Spleen (tissue), 11 donors: ENCODE measurements at regions not wholly inside any gene's neighbourhood (a gene's known extent, or its start where the extent isn't known, plus 50 kb on each side); places are given as distances from the start of the nearest gene placed in this dataset.
A peak's percentile ranks its signal among the peaks of the same experiment; 100 is the strongest.
"Not testable (repeated sequence)": the region's sequence is repeated elsewhere in the genome, so short reads cannot be mapped to it uniquely, and the experiment has no call there.

Experiments used
- DNase-seq: peaks from one replicate; pipeline ENCODE4 v3.0.0-alpha.2; 2020
- H3K27ac ChIP-seq, 8 donors: fragments of 200-600 bp; sonication (generic) in 7 of 8; 1 replicate in 4 of 8; 2 replicates in 4 of 8; pipeline versions ENCODE4 v1.5.0 to v1.8.0; 2016 to 2021; ENCODE audit warnings: inconsistent platforms in 4 of 8, mild to moderate bottlenecking in 4 of 8, moderate library complexity in 1 of 8
- H3K27me3 ChIP-seq, 7 donors: fragments of 200-600 bp; sonication (generic) in 6 of 7; replicated peaks in 1 of 7; 1 replicate in 4 of 7; 2 replicates in 3 of 7; pipeline versions ENCODE4 v1.5.0 to v1.8.0; 2016 to 2021; ENCODE audit warnings: inconsistent platforms in 3 of 7, mild to moderate bottlenecking in 1 of 7
- H3K36me3 ChIP-seq, 6 donors: fragments of 200-600 bp; sonication (generic) in 5 of 6; 1 replicate in 4 of 6; 2 replicates in 2 of 6; pipeline versions ENCODE4 v1.5.0 to v1.8.0; 2016 to 2021; ENCODE audit warnings: inconsistent platforms in 2 of 6
- H3K4me1 ChIP-seq, 6 donors: fragments of 200-600 bp; sonication (generic) in 5 of 6; 1 replicate in 3 of 6; 2 replicates in 3 of 6; pipeline versions ENCODE4 v1.5.0 to v1.8.0; 2016 to 2021; ENCODE audit warnings: inconsistent platforms in 3 of 6
- H3K4me3 ChIP-seq, 8 donors: fragments of 200-600 bp; sonication (generic) in 7 of 8; 1 replicate in 4 of 8; 2 replicates in 4 of 8; pipeline versions ENCODE4 v1.5.0 to v1.8.0; 2016 to 2021; ENCODE audit warnings: inconsistent platforms in 4 of 8, mild to moderate bottlenecking in 4 of 8, moderate library complexity in 2 of 8
- H3K9me3 ChIP-seq, 8 donors: fragments of 200-600 bp; sonication (generic) in 7 of 8; 1 replicate in 4 of 8; 2 replicates in 4 of 8; pipeline versions ENCODE4 v1.5.0 to v1.8.0; 2016 to 2021; ENCODE audit warnings: inconsistent platforms in 4 of 8
- POLR2A ChIP-seq, 3 donors: fragments of 450-650 bp; IDR thresholded peaks; one replicate each; pipeline ENCODE4 v1.5.1; 2017; ENCODE audit warnings: antibody characterized with exemption in 3 of 3, mild to moderate bottlenecking in 1 of 3
- POLR2AphosphoS5 ChIP-seq, 3 donors: sonication (generic); formaldehyde crosslinking; IDR thresholded peaks; one replicate each; pipeline ENCODE4 v1.5.1; 2017; ENCODE audit warnings: antibody characterized with exemption in 3 of 3
- WGBS, 5 donors: extraction: QIAGEN DNeasy Blood & Tissue Kit in 3 of 5; methylation state at CpG; one replicate each; pipeline versions ENCODE4 v1.1.5 to v1.1.7; 2013 to 2018; 5-methylcytosine and 5-hydroxymethylcytosine counted together
- intact Hi-C: fragments of 100-400 bp; cut with DNase I; formaldehyde crosslinking; loops from one replicate; pipeline ENCODE4 v1.15.0; 2023; ENCODE audit warnings: low total_unique reads
- TF ChIP-seq, protein P1 (sequence below), 11 experiments: fragments of 200-600 bp in 7 of 11; fragments of 450-650 bp in 4 of 11; sonication (generic) in 4 of 11; IDR thresholded peaks in 8 of 11; conservative IDR thresholded peaks in 3 of 11; 1 replicate in 7 of 11; 2 replicates in 4 of 11; pipeline versions ENCODE4 v1.4.0 to v1.8.0; 2016 to 2021; ENCODE audit warnings: antibody characterized with exemption in 11 of 11, inconsistent platforms in 4 of 11, mild to moderate bottlenecking in 1 of 11
- donor health status: healthy with polysubstance abuse.
- donor health status: DM: no; HTN: no; CAD: no; lungs with moderate emphysema.
- donor health status: DM: no; HTN: no; CAD: no.
- donor health status: Bipolar disorder and iron deficiency.
- donor health status: healthy.
- donor health status: DM: no; HTN: no; CAD: no.
- donor health status: DM: yes; HTN: yes; CAD: no.

GRCh38 chr9:2389404-2389803, 232.2 kb upstream of the VLDLR start:
- TF ChIP-seq POLR2A (IDR thresholded peaks at IDR 0.05) (no peak), POLR2AphosphoS5 (IDR thresholded peaks at IDR 0.05) (no peak)
- TF ChIP-seq, protein P1, sequence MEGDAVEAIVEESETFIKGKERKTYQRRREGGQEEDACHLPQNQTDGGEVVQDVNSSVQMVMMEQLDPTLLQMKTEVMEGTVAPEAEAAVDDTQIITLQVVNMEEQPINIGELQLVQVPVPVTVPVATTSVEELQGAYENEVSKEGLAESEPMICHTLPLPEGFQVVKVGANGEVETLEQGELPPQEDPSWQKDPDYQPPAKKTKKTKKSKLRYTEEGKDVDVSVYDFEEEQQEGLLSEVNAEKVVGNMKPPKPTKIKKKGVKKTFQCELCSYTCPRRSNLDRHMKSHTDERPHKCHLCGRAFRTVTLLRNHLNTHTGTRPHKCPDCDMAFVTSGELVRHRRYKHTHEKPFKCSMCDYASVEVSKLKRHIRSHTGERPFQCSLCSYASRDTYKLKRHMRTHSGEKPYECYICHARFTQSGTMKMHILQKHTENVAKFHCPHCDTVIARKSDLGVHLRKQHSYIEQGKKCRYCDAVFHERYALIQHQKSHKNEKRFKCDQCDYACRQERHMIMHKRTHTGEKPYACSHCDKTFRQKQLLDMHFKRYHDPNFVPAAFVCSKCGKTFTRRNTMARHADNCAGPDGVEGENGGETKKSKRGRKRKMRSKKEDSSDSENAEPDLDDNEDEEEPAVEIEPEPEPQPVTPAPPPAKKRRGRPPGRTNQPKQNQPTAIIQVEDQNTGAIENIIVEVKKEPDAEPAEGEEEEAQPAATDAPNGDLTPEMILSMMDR (IDR thresholded peaks at IDR 0.05 in 8 of 11, conservative IDR thresholded peaks at IDR 0.05 in 3 of 11), result no peak
- Histone ChIP-seq H3K27me3 (no peaks in the 10 kb centered on the region), H3K4me1 (no peaks in the 10 kb centered on the region), H3K4me3 (no peak overlapping the region), H3K27ac (peak overlapping the region in 3 of 8 donors; percentile 24 to 39 (median 37)), H3K36me3 (no peaks in the 10 kb centered on the region), H3K9me3 (no peaks in the 10 kb centered on the region)
- no peak for DNase-seq
- intact Hi-C loops, result no loop called here

DNA sequence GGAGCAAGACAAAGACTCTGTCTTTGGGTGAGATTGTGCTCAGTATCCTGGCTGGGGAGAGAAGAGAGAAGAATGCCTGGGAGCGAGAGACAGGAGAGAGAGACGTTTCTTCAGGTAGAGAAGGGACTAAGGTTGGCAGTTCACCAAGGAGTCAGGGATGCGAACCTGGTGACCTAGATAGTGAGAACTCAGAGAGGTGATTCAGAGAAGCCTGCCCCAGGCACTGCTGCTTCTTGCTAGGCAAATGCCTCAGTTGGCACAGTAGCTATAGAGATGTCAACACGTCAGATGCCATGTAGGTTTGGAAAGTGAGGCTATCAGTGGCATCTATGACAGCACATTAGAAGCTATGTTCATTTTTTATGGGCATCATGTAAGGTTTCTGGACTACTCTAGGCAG, 231.6 kb upstream of the VLDLR start:
- Histone ChIP-seq H3K4me1 (no peaks in the 10 kb centered on the region), H3K9me3 (no peaks in the 10 kb centered on the region), H3K4me3 (no peak overlapping the region), H3K36me3 (no peaks in the 10 kb centered on the region), H3K27ac (peak overlapping the region in 3 of 8 donors; percentile 24 to 39 (median 37)), H3K27me3 (no peaks in the 10 kb centered on the region)
- intact Hi-C loops, result no loop called here
- TF ChIP-seq, protein P1 (IDR thresholded peaks at IDR 0.05 in 8 of 11, conservative IDR thresholded peaks at IDR 0.05 in 3 of 11), result no peak
- TF ChIP-seq POLR2AphosphoS5 (IDR thresholded peaks at IDR 0.05), result no peak
- TF ChIP-seq POLR2A (IDR thresholded peaks at IDR 0.05), result no peak
- DNase-seq, result no peak
- WGBS, 5 donors, result 76 to 95% (median 83%) methylated on average over 4 of the region's 4 CpGs

- H3K27ac ChIP-seq, intact Hi-C loops, H3K4me3 ChIP-seq: not testable (repeated sequence)
Measured at GRCh38 chr9:2391509-2392132, 230.0 kb upstream of the VLDLR start.

DNA sequence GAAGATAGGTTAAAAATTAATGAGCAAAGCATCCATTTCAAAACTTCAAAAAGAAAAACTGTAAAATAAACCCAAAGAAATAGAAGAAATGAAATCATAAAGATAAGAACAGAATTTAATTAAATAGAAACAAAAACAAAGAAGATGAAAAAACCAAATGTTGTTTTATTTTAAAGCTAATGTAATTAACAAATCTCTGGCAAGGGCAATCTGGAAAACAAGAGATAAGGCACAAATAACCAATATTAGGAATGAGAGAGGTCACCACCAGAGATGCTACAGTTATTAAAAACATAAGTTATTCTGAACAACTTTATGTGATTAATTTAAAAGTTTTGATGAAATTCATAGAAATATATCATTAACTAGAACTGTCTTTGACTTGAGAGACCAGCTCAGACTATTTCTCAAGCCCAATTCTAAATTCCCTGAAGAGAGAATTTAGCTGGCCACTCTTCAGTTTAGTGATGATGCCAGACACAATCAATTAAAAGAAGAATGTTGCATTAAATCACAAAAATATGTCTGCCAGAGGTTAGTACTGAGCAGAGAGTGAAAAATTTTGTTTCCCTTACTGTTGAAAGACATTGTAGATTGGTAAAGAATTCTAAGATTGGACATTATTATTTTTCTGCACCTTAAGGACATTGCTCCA, 227.4 kb upstream of the VLDLR start:
- H3K9me3 ChIP-seq, intact Hi-C loops: not testable (repeated sequence)

More at GRCh38 chr9:2391509-2392132, 230.0 kb upstream of the VLDLR start:
- H3K9me3 ChIP-seq, DNase-seq, H3K36me3 ChIP-seq, H3K4me1 ChIP-seq, H3K27me3 ChIP-seq: not testable (repeated sequence)

DNA sequence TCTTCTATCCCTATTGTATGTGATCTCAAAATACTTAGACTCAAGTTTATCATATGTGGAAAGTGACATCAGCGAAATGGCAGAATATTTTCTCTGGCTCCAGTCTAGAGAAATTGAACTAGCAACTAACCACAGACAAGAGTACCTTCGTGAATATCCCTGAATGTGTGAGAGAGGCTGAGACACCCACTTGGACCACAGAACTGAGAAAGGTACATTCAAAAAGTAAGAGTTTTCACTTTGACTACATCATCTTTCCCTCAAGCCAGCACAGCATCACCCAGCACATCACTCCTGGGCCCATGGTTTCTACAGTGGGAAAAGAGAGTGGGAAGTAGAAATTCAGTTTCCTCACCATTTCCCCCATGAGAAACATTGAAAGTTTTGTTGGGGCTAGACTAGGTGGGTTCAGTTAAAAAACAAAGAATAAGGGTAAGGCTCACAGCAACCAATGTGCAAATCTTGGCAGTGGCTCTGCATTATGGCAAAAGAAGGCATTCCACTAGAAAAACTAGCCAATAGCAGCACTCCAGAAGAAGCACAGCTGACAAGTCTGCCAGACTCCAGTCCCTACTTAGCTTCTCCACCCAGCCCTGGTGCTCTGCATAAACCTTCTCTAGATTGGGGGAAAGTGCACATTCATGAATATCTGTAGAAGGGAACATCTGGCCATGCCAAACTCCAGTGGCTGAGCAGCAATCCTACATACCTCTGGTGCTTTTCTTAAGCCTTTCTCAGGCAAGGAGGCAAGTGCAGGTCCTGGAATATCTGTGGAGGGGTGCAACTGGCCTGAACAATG, 225.6 kb upstream of the VLDLR start:
- H3K27me3 ChIP-seq, result no peaks in the 10 kb centered on the region
- H3K27ac ChIP-seq, result no peak overlapping the region
- intact Hi-C loops, result no loop called here
- no peak overlapping the region for H3K4me3 ChIP-seq
- no peaks in the 10 kb centered on the region for H3K36me3 ChIP-seq
- no peaks in the 10 kb centered on the region for H3K4me1 ChIP-seq
- no peak for DNase-seq
- H3K9me3 ChIP-seq, result peaks cover 0 to 8% (median 0%) of the 10 kb centered on the region in 8 donors
- WGBS, 5 donors, result 65 to 84% (median 80%) methylated on average over 2 of the region's 2 CpGs
- TF ChIP-seq POLR2A (IDR thresholded peaks at IDR 0.05) (no peak), POLR2AphosphoS5 (IDR thresholded peaks at IDR 0.05) (no peak)
- TF ChIP-seq, protein P1 (IDR thresholded peaks at IDR 0.05 in 8 of 11, conservative IDR thresholded peaks at IDR 0.05 in 3 of 11), result no peak

More for the DNA sequence above, 227.4 kb upstream of the VLDLR start:
- not testable (repeated sequence) for H3K27ac ChIP-seq, H3K4me1 ChIP-seq, DNase-seq, H3K27me3 ChIP-seq, H3K4me3 ChIP-seq, H3K36me3 ChIP-seq
